Breast epithelium (tissue), 4 donors: ENCODE measurements at regions not wholly inside any gene's neighbourhood (a gene's known extent, or its start where the extent isn't known, plus 50 kb on each side); places are given as distances from the start of the nearest gene placed in this dataset.

Source experiments
- DNase-seq, 2 donors: peaks; one replicate each; pipeline ENCODE4 v3.0.0-alpha.2; 2019; ENCODE audit warnings: low spot score in 2 of 2
- H3K27ac ChIP-seq, 2 donors: fragments of 200-600 bp; sonication (generic) in 1 of 2; one replicate each; pipeline ENCODE4 v1.5.1; 2016 to 2019; ENCODE audit warnings: mild to moderate bottlenecking in 1 of 2
- H3K27me3 ChIP-seq, 2 donors: fragments of 200-600 bp; sonication (generic) in 1 of 2; one replicate each; pipeline versions ENCODE4 v1.5.1 to v1.6.0; 2017 to 2019; ENCODE audit warnings: control low read depth in 1 of 2, mild to moderate bottlenecking in 1 of 2
- H3K36me3 ChIP-seq: fragments of 200-600 bp; one replicate; pipeline ENCODE4 v1.5.1; 2019
- H3K4me1 ChIP-seq, 2 donors: fragments of 200-600 bp; sonication (generic); one replicate each; pipeline ENCODE4 v1.5.1; 2016 to 2019; ENCODE audit warnings: control low read depth in 1 of 2
- H3K4me3 ChIP-seq, 3 donors: fragments of 200-600 bp; sonication (generic); 1 replicate in 2 of 3; 2 replicates in 1 of 3; pipeline ENCODE4 v1.5.1; 2016 to 2019; ENCODE audit warnings: mild to moderate bottlenecking in 3 of 3, moderate library complexity in 2 of 3
- H3K9me3 ChIP-seq, 2 donors: fragments of 200-600 bp; sonication (generic) in 1 of 2; one replicate each; pipeline ENCODE4 v1.5.1; 2016 to 2019; ENCODE audit warnings: control low read depth in 1 of 2
- POLR2A ChIP-seq: fragments of 450-650 bp; IDR thresholded peaks from one replicate; pipeline ENCODE4 v1.6.1; 2016; ENCODE audit warnings: antibody characterized with exemption, mild to moderate bottlenecking, moderate library complexity
- POLR2AphosphoS5 ChIP-seq, 3 donors: sonication (generic); formaldehyde crosslinking; IDR thresholded peaks; one replicate each; pipeline ENCODE4 v1.6.1; 2017; ENCODE audit warnings: antibody characterized with exemption in 3 of 3
- intact Hi-C: fragments of 100-400 bp; cut with DNase I; formaldehyde crosslinking; loops from one replicate; pipeline ENCODE4 v1.15.1; 2023; ENCODE audit warnings: low total_unique reads
- TF ChIP-seq, protein P1 (sequence below), 3 donors: fragments of 450-650 bp; IDR thresholded peaks; one replicate each; pipeline ENCODE4 v1.5.1; 2016 to 2017; ENCODE audit warnings: antibody characterized with exemption in 3 of 3, mild to moderate bottlenecking in 3 of 3, moderate library complexity in 3 of 3

DNA sequence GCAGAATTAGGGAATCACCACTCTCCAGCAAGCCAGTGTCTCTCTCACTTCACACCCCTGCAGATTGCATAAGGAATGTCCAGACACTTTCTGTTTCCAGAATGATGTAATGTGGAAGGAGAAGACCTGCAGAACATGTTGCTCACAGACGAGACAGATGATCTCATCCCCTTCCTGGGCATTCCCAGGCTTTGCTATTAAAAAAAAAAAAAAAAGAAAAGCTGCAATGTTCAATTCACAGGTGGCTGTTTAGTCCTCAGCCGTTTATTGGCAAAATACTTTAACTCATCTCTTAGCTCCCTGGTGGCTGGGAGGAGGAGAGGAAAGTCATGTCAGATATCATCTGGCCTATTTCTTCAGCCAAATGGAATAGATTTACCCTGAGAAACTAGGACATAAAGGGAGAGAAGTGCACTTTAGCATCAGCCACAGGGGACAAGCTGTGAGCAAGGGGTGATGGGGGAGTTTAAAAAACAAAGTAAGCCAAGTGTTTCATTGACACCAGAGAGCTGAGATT, 95.9 kb upstream of the TNC start:
- H3K27ac ChIP-seq, result no peak overlapping the region
- TF ChIP-seq POLR2AphosphoS5 (IDR thresholded peaks at IDR 0.05) (no peak), POLR2A (no peak)
- TF ChIP-seq, protein P1, sequence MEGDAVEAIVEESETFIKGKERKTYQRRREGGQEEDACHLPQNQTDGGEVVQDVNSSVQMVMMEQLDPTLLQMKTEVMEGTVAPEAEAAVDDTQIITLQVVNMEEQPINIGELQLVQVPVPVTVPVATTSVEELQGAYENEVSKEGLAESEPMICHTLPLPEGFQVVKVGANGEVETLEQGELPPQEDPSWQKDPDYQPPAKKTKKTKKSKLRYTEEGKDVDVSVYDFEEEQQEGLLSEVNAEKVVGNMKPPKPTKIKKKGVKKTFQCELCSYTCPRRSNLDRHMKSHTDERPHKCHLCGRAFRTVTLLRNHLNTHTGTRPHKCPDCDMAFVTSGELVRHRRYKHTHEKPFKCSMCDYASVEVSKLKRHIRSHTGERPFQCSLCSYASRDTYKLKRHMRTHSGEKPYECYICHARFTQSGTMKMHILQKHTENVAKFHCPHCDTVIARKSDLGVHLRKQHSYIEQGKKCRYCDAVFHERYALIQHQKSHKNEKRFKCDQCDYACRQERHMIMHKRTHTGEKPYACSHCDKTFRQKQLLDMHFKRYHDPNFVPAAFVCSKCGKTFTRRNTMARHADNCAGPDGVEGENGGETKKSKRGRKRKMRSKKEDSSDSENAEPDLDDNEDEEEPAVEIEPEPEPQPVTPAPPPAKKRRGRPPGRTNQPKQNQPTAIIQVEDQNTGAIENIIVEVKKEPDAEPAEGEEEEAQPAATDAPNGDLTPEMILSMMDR (IDR thresholded peaks at IDR 0.05), result no peak

DNA sequence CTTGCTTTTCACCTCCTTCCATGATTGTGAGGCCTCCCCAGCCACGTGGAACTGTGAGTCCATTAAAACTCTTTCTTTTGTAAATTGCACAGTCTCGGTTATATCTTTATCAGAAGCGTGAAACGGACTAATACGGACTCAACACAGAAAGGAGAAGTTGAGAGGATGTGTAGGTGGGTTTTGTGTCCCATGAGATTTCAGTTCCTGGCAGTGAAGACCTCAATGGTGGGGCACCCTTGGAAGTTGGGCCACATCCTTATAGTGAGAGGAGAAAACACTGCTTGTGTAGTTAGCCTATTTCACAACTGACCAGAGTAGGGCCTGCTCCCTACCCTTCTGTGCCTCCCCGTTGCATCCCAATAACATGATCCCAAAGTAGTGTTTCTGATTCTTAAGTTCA, 98.9 kb upstream of the TNC start:
- DNase-seq, result no peak
- TF ChIP-seq, protein P1 (IDR thresholded peaks at IDR 0.05), result no peak
- Histone ChIP-seq H3K4me3 (no peak overlapping the region), H3K4me1 (no peaks in the 10 kb centered on the region), H3K9me3 (no peaks in the 10 kb centered on the region), H3K27me3 (no peaks in the 10 kb centered on the region), H3K27ac (no peak overlapping the region), H3K36me3 (no peaks in the 10 kb centered on the region)
- intact Hi-C loops, result no loop called here

More for the DNA sequence above, 95.9 kb upstream of the TNC start:
- intact Hi-C loops, result no loop called here
- H3K4me1 ChIP-seq, result no peaks in the 10 kb centered on the region
- H3K36me3 ChIP-seq, result no peaks in the 10 kb centered on the region
- no peak overlapping the region for H3K4me3 ChIP-seq
- DNase-seq, result no peak
- H3K9me3 ChIP-seq, result no peaks in the 10 kb centered on the region
- H3K27me3 ChIP-seq, result no peaks in the 10 kb centered on the region

DNA sequence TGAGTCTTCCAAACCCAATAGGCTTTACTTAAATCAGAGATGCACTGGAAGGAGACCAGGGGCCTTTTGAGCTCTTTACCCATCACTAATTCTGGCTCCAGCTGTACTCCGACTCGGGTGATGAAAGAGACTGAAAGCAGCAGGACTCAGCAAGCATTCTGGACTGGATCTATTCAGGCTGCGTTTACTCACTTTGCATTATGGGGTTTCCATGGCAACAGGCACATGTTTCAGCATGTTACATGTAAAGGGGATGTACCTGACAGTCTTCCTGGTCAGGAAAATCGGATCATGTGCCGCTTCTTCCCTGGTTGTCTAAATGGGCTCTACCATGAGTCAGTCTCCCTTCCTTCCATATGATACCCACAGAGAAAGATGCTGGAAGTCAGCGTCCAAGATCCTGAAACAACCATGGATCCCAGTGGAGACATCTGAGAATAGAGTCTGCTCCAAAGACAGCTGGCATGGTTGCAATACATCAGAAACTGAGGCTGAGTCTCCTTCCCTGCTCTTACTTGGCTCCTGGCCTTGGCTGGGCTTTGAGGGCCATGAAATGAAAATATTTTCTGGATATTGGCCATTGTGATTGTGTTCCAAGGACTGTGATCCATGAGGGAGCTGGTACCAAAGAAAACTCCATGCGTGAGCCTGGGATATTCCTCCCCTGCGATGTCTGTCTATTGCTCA, 102.5 kb upstream of the TNC start:
- intact Hi-C loops, result no loop called here
- no peaks in the 10 kb centered on the region for H3K9me3 ChIP-seq
- H3K36me3 ChIP-seq, result no peaks in the 10 kb centered on the region
- no peak overlapping the region for H3K4me3 ChIP-seq
- H3K27ac ChIP-seq, result no peak overlapping the region
- H3K27me3 ChIP-seq, result no peaks in the 10 kb centered on the region
- H3K4me1 ChIP-seq, result no peaks in the 10 kb centered on the region
- TF ChIP-seq POLR2A, result no peak
- no peak for TF ChIP-seq POLR2AphosphoS5 (IDR thresholded peaks at IDR 0.05)
- TF ChIP-seq, protein P1 (IDR thresholded peaks at IDR 0.05), result no peak
- DNase-seq, result no peak

DNA sequence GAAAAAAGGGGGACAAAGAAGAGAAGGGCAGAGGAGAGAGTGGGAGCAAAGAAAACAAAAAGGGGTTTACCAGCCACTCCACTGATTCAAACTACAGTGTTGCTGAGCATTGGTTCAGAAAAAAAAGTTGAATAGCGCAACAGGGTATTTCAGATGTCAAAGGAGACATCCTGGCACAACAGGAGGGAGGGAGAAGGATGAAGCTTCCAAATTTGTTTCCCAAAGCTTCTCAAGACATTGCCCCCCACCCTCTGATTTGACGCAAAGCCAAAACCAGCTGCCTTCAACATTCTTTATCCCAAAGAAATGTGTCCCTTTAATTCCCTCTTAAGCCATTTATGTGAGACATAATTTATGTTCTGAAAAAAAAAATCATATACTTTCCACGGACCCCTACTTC, 105.5 kb upstream of the TNC start:
- no peaks in the 10 kb centered on the region for H3K27me3 ChIP-seq
- H3K4me3 ChIP-seq, result no peak overlapping the region
- TF ChIP-seq POLR2AphosphoS5 (IDR thresholded peaks at IDR 0.05), result no peak
- TF ChIP-seq, protein P1 (IDR thresholded peaks at IDR 0.05), result no peak
- no peak for TF ChIP-seq POLR2A
- H3K27ac ChIP-seq, result no peak overlapping the region
- DNase-seq, result no peak
- no peaks in the 10 kb centered on the region for H3K4me1 ChIP-seq
- no peaks in the 10 kb centered on the region for H3K9me3 ChIP-seq
- intact Hi-C loops, result no loop called here
- no peaks in the 10 kb centered on the region for H3K36me3 ChIP-seq

DNA sequence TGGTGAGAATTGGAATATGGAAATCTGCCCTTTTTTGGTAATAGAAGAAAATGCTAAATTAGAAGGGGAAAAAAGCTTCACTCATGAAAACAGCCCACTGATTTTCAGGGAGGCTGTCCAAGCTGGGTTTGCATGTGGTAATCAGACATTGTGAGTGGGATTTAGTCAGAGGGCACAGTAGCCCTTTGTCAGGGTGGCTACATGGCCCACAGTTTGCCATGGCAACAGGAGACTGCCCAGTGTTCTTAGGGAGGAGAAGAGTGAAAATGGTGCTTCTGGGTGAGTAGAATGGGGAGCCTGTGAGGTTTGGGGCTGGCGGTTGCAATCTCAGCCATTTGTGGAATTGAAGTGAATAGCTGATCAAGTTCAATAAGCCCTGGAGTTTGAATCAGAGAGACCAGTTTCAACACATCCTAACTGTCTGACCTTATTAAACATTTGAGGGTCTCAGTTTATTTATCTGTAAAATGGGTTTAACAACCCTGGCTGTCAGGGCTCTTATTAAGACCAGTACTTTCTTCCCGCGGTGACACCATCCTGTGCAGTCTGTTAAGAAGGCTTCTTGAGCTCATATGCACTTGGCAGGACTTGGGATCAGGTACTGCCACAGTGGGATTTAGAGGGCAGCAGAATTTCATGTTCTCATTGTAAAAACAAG, 107.6 kb upstream of the TNC start:
- intact Hi-C loops, result no loop called here
- H3K36me3 ChIP-seq, result no peaks in the 10 kb centered on the region
- H3K4me3 ChIP-seq, result no peak overlapping the region
- DNase-seq, result no peak
- TF ChIP-seq POLR2A (no peak), POLR2AphosphoS5 (IDR thresholded peaks at IDR 0.05) (no peak)
- TF ChIP-seq, protein P1 (IDR thresholded peaks at IDR 0.05), result no peak
- H3K27me3 ChIP-seq, result no peaks in the 10 kb centered on the region
- H3K4me1 ChIP-seq, result no peaks in the 10 kb centered on the region
- no peaks in the 10 kb centered on the region for H3K9me3 ChIP-seq
- no peak overlapping the region for H3K27ac ChIP-seq
